GM18498 (cell line): ENCODE measurements at regions not wholly inside any gene's neighbourhood (a gene's known extent, or its start where the extent isn't known, plus 50 kb on each side); places are given as distances from the start of the nearest gene placed in this dataset.

Experiments used
- ATAC-seq: cut with Tn5 transposase; IDR thresholded peaks from one replicate; pipeline ENCODE4 v1.9.1; 2021; ENCODE audit warnings: mild to moderate bottlenecking, moderate library complexity; ENCODE audit not compliant: unreplicated experiment

- ATAC-seq, result no peak
Observed at GRCh38 chr3:170734043-170734734, 135.8 kb downstream of the RPL22L1 start.

GRCh38 chr3:170732660-170733245 lies 137.2 kb downstream of the RPL22L1 start:
- no peak for ATAC-seq

GRCh38 chr3:170731281-170731680 lies 138.7 kb downstream of the RPL22L1 start:
- ATAC-seq, result no peak

GRCh38 chr3:170730071-170730812 lies 139.8 kb downstream of the RPL22L1 start:
- ATAC-seq, result no peak

- no peak for ATAC-seq
Observed at GRCh38 chr3:170728181-170728580, 141.8 kb downstream of the RPL22L1 start.

- ATAC-seq, result no peak
Observed at GRCh38 chr3:170727754-170728153, 141.9 kb upstream of the SLC7A14 start.

GRCh38 chr3:170726976-170727661 lies 141.2 kb upstream of the SLC7A14 start:
- no peak for ATAC-seq

GRCh38 chr3:170725285-170725731 lies 139.4 kb upstream of the SLC7A14 start:
- ATAC-seq, result no peak

- ATAC-seq, result no peak
Observed at GRCh38 chr3:170724599-170725280, 138.9 kb upstream of the SLC7A14 start.

- no peak for ATAC-seq
Observed at GRCh38 chr3:170723241-170723640, 137.4 kb upstream of the SLC7A14 start.

- no peak for ATAC-seq
Observed at GRCh38 chr3:170721563-170721962, 135.7 kb upstream of the SLC7A14 start.

GRCh38 chr3:170719300-170719699 lies 133.4 kb upstream of the SLC7A14 start:
- ATAC-seq, result no peak

GRCh38 chr3:170718848-170719247 lies 133.0 kb upstream of the SLC7A14 start:
- ATAC-seq, result no peak

GRCh38 chr3:170717410-170718402 lies 131.8 kb upstream of the SLC7A14 start:
- ATAC-seq, result no peak

GRCh38 chr3:170716172-170716805 lies 130.4 kb upstream of the SLC7A14 start:
- ATAC-seq, result no peak

GRCh38 chr3:170714562-170715535 lies 129.0 kb upstream of the SLC7A14 start:
- ATAC-seq, result no peak

- ATAC-seq, result no peak
Observed at GRCh38 chr3:170714122-170714521, 128.2 kb upstream of the SLC7A14 start.

- no peak for ATAC-seq
Observed at GRCh38 chr3:170713653-170714052, 127.8 kb upstream of the SLC7A14 start.
